OCI-LY1 (cell line): ENCODE measurements at regions not wholly inside any gene's neighbourhood (a gene's known extent, or its start where the extent isn't known, plus 50 kb on each side); places are given as distances from the start of the nearest gene placed in this dataset.

Experiments used
- CTCF ChIP-seq: fragments of 200-600 bp; sonication (generic), shearing (Covaris generic); IDR thresholded peaks from 2 replicates; pipeline ENCODE4 v1.5.1; 2017; ENCODE audit warnings: mild to moderate bottlenecking, antibody characterized with exemption, low read length, moderate library complexity, mixed read lengths
- EZH2 ChIP-seq: fragments of 200-600 bp; sonication (generic), shearing (Covaris generic); IDR thresholded peaks from 2 replicates; pipeline ENCODE4 v1.8.0; 2017; ENCODE audit warnings: borderline replicate concordance, mixed run types, mild to moderate bottlenecking, antibody characterized with exemption, low read length, moderate library complexity, mixed read lengths

GRCh38 chr22:48661984-48662383 lies 1165.7 kb downstream of the BRD1 start:
- TF ChIP-seq CTCF, result no peak
- TF ChIP-seq EZH2, result no peak
